NCI-H1417 treated with DMSO at 0.1 percent for 48 hours (cell line): ENCODE measurements at regions not wholly inside any gene's neighbourhood (a gene's known extent, or its start where the extent isn't known, plus 50 kb on each side); places are given as distances from the start of the nearest gene placed in this dataset.

Experiments
- DNase-seq: peaks from one replicate; lab custom pipeline; 2025; lab: John Stamatoyannopoulos, UW

DNA sequence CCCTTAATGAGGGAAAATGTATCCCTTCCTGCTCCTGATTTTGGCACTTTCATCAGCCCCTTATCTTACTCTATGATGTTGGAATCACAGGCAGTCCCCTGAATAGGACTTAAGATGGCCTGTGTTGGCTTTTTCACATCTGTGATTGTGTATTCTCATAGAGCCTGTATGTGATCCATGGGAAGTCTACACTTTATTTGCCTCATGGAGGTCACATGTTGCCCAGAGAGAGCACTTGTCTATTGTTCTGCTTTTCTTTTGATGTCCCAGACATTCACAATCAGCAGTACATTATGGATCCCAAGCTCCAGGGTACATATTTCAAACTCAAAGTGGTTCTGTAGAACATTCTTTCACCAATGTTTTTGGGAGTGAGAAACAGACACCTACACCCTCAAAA lies 885.2 kb upstream of the ADGRL2 start:
- DNase-seq, result no peak

DNA sequence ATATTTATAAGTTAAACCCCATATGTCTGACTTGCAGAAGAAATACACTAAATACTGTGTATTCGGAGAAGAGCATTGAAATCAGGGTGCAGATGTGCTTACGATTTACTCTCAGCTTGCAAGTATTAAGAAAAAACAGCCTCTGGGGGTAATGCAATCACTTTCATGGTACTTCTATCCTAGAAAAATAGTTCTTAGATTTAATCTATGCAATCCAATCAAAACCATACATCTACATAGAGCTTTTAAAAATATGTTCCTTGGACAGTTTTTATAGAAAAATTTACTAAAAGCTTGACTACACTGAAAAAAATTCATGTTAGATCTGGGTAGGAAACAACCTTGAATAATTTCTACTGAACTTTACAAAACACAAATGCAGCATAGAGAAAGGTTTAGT lies 890.3 kb upstream of the ADGRL2 start:
- DNase-seq, result no peak

DNA sequence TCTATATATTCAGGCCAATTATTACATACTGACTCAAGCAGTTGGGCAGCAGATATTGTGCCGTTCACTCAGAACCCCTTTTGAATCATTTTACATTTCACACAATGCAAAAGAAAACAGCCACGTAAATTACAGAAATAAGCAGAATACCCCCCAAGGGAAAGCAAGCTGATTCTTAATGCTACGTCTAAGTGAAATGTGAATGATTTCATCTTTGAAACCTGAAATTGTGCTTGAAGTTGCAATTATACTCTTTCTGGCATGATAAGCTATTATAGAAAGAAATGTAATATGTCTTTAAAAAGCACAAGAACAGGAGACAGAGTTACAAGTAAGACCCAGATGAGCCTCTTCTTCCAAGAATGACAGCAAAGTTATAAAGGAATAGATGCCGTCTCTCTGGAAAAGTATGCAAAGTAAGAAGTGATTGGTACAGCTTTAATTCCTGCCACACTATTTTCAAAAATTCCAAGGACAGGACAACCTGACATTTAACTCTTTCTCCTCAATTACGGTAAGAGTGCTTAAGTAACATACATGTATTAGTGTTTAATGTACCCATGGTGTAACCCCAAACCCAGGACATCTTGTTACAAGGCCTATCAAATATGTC lies 891.5 kb upstream of the ADGRL2 start:
- no peak for DNase-seq

DNA sequence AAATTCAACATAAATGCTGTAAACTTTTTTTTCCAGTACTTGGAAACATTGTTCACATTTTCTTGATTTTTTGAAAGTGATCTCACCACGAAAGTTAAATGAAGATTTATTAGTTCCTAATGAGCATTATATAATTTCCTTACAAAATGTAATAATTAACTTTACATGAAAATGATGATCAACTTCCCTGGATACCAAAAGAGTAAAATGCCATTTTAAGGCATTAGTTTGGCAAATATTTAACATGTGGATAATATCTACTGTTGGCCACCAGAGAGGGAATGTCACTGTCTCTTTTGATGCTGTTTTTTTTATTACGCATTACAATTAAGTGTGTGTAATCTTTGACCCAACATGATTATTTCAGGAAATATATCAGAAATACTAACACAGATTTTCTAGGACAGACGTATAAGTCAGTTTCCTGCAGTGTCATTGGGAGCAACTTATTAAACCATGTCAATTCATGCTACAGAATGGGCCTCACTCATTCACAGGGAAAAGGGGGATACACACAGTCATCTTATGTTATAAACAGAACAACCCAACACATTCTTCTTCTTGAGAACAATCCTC lies 903.9 kb upstream of the ADGRL2 start:
- no peak for DNase-seq

DNA sequence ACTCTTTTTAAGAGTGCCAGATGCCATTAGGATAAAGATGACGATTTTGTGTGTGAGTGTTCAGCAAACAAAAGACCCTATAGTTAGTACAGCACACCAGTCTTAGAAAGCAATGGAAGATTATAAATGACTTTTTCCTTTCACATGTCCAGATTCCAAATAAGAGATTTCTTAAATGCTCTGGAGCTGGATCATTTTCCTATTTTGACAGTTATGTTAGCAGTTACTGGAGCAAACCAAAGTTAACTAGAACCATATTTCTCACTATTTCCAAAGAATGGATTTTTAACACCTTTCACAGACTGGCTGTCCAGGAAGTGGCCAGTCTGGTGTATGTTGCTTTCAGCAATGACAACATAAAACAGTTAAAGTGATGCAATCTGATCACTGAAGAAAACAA lies 905.8 kb upstream of the ADGRL2 start:
- no peak for DNase-seq

DNA sequence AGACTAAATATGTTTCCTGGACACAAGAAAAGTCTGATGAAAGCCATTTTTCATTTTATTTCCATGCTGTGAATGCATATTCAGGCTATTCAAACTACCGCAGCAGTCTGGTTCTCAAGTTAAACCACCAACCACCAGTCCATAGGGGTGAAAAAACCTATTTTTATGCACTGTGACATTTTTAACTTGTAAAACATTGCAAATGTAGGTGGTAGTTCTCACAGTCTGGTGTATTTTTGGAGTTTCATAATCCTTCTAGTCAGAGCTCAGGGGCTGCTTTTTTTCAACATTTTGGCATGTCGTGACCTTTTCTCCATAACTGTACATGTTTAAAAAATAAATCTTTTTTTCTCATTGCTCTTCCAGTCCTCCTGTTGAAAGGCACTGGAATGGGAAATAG lies 907.6 kb upstream of the ADGRL2 start:
- no peak for DNase-seq

DNA sequence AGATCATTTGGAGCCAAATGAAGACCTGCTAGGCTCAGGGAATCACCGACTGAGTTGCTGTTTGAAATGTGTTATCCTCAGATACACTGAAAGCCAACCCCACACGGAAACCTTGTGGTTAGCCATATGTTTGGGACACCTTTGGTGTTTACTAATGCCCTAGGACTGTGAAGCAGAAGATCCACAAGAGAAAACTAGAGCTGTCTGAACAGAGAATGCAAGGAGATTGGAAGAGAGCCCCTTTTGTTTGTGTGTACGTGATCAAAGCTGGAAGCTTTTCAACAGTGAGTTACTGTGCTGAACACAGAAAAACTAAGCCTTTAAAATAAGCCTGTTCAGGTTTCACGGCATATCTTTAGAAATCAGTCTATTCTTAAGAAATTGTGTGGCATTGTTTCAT lies 908.2 kb upstream of the ADGRL2 start:
- DNase-seq, result no peak

DNA sequence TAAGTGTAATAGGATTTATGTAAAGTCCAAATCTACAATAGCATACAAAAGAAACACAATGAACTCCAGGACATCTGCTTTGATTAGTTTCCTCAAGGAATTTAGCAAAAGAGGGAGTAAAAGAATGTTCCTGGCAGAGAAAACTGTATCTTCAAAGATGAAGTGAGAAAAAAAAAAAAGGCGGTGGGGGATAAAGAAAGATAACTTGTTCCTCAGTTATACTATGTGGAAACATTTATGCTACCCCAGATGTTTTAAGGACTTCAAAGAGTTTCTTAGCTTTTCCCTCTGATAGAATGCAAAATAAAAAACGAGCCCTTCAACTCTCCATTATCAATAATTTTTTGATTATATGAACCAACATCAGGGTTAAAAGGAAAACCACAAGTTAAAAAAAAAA lies 908.9 kb upstream of the ADGRL2 start:
- no peak for DNase-seq

DNA sequence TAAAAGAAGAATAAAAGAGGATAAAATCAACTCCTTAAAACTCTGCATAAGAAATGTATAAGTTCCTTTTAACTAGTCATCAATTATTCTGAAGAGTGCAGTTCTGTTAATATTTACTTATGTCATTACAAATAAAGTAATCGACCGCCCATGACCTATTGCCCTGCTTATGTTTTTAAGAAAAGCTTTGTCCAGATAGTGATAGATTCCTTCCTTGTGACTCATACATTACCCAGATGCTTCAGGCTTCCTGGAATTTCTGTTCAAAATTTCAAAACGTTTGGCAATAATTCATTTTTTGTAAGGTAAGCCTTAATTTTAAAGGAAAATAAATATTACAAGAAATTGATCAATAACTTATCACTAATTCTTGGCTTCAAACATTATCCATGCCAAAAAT lies 918.2 kb upstream of the ADGRL2 start:
- no peak for DNase-seq

DNA sequence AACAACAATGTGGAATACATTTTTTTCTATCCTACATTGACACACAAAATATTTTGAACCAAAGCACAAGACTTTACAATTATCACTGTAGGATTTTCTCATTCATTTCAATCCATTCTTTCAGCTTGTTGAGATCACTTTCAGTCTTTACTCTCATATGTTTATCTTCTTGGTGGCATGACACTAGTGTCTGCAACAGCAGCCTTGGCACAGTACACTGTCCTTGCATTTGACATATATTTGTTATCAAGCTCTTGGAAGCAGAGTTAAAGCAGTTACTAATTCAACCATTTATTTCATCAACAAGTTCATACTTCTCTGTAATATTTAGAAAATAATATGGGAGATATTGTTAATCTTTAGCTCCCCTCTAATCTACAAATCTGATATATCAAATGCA lies 922.4 kb upstream of the ADGRL2 start:
- DNase-seq, result no peak

DNA sequence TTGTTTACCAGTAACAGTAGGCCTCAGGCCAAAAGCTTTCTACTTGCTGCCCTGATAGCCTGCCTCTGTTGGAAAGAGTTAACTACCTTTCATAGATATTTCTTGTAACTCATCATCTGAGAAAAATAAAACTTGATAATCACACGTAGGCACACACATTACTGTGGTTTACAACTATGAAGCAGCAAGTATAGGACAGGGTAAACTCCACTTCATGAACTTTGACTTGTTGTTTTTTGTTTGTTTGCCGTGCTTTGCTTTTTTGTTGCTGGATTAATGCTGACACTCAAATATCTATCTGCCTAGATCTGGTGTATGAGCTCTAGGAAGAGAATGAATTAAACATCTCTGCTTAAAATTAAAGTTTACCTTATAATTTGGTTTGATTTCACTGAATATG lies 924.7 kb upstream of the ADGRL2 start:
- no peak for DNase-seq

DNA sequence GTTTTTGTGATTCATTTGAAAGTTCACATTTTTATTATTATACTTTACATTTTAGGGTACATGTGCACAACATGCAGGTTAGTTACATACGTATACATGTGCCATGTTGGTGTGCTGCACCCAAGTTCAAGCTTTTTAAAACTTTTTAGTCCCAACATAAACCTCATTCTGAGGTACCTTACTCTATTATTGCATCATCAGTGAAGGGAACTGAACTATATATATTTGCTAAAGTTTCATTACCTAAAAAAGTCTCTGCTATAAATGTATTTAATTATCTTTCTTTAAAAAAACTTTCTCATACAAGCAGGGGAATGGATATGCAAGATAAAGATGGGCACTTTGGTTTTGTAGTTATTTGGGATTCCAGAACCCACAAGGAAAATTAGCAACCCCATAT lies 931.4 kb upstream of the ADGRL2 start:
- no peak for DNase-seq

DNA sequence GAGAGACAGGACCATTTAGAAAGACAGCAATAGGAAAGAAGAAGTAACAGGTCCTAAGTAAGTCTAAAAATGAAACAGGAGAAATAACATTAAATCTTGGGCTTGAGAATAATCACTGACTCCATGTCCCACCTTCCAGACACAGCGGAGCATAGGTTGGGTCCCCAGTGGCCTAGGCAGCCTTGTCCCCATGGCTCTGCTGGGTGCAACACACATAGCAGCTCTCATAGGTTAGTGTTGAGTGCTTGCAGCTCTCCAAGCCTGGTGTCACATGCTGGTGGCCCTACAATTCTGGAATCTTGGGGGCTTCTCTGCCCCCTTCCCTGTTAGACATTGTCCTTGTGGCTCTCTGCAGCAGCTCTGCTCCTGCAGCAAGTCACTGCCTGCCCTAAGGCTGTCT lies 952.8 kb upstream of the ADGRL2 start:
- no peak for DNase-seq

DNA sequence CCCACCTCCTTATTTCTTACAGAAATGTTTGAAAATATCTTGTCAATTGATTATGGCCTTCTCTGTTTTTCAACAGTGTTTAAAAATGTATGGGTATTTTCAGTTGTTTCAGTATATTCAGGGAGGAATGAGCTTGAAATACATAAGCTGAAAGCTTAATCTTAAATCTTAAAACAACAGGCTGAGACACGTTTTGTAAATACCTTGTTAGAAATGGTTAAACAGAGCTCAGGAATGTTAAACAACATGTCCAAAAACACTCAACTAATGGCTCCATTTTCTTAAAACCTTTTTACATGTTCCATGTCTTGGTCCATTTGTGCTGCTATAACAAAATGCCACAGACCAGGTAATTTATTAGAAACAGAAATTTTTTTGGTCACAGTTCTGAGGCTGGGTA lies 953.8 kb upstream of the ADGRL2 start:
- DNase-seq, result no peak

DNA sequence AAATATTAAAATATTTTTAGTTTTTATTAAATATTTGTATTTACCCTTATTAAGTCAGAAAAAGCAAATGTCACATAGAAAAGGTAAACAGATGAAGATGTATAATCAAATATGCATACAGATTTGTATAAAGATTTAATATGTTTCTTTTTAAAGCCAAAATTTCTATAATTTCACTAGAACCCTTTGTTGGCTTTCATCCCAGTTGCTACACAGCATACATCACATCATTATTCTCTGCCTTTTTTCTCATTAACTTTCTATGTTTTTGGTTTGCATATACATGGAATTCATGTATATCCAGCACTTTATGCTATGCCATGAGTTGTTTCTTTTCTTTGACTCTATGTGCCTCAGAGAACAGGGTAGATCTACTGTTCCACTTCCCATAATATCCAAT lies 957.9 kb upstream of the ADGRL2 start:
- DNase-seq, result no peak

DNA sequence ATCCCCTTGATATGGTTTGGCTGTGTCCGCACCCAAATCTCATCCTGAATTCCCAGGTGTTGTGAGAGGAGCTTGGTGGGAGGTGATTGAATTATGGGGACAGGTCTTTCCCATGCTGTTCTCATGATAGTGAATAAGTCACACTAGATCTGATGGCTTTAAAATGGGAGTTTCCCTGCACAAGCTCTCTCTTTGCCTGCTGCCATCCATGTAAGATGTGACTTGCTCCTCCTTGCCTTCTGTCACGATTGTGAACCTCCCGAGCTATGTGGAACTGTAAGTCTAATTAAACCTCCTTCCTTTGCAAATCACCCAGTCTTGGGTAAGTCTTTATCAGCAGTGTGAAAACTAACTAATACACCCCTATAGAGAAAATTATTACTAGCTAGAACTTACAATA lies 959.5 kb upstream of the ADGRL2 start:
- DNase-seq, result no peak

DNA sequence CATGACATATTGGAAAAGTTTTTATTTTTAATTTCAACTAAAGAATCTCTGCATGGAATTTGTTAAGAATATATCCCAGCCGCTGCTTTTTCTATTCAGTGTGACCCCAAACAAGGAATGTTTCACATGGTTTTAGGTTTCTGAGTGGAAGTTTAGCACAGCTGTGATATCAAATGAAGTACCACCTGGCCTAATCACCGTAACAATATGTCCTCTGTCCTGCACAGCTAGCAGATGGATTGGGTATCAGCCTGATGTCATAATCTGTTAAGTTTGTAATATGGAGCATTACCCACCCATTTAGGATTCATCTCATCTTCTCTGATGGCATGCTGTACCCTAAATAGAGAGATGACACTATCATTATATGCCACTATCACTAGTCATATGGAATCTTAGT lies 963.7 kb upstream of the ADGRL2 start:
- no peak for DNase-seq

DNA sequence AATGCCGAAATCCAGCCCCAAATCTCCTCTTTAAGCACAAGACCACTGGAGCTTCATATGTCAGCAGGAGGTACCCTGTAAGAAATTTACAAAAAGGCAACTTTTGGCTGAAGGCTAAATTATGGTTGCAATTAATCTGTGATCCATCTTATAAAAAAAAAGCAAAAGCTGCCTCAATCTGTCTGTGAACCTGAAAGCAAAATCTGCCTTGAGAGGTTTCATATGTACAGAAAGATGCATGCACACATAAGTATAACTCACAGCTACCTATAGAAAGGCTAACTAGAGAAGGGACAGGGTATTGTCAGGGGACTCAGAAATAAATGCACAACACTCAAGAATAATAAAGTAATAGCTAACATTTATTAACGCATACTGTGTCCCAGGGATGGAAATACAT lies 964.2 kb upstream of the ADGRL2 start:
- DNase-seq, result no peak

DNA sequence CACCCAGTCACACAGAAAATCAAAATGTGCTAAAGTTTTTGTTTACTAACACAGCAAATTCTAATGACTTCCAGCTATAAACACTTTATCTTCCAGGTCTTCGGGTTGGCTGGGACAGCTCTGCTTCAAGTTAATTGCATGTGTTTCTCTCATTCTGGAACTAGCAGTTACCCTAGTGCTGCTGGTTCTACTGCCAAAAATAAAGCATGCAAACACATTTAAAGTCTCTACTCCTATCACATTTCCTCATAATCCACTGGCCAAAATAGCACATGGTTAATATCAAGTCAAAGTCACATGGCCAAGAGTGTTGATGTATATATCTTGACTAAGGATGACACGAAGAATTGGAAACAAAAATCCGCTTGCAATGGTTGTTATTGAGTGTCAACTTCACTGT lies 973.1 kb upstream of the ADGRL2 start:
- DNase-seq, result no peak

DNA sequence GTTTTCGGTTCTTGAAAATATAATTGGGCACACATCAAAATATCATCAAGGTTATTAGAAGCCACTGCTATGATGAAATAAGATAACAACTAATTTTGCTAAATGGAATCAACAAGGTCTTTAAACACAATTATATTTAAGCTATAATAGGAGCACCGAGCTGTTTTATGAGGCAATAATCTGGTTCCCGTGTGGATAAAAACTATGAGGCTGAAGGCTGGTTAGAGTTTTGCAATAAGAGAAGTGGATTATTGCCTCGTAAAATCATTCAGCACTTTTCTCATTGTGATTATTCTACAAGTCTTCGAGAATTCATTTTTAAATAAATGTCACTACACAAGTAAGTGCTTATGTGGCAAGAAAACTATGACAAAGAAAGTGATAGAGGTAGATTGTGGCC lies 975.7 kb upstream of the ADGRL2 start:
- no peak for DNase-seq

DNA sequence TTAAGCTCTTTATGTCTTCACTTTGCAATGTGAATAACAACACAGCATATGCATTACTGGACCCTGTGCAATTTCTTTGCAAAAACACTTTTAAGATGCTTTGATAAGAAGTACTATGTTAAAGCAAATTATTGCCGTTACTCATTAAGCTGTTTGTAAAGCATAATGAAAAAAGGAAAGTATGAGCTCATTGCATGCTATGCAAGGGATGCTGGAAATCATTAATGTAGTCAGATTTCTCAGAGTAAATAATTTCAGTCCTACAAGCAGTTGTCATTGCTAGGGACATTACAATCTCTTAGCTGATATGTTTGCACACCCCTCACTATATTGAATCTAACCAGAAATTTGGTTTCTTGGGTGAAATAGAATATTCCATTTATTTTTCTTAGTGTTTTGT lies 982.5 kb upstream of the ADGRL2 start:
- no peak for DNase-seq

DNA sequence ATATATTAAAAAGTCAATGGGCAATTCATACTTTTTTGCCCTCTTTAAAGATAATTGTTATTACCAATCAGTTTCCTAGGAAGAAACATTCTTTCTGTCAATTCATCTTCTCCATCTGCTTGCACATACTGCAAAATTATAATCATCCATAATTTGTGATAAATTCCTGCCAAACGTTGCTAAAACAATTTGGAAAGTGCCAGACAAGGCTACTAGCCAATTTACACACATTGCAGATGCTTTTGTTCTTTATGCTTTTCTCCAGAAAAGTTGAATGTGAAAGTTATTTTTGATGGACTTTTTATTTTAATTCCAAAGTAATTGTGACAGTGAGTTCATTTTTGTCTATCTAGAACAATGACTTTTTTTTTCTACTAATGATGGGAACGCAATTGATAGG lies 992.8 kb upstream of the ADGRL2 start:
- DNase-seq, result no peak

DNA sequence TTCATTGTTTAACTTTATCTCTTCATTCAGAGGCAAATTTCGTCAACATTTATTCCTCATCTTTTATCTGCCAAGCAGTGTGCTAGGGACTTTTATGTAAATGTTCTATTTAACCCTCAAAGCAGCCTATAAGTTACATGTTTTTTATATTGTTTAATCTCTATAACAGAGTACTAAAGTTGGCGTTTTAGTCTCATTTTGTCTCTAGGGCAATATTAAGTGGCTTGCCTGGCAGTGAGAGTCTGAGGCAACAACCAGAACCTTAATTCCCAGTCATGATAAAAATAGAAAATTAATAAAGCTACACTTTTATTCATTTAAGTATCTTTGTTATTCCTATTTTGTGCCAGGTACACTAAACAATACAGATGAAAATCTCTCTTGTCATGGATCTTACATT lies 994.3 kb upstream of the ADGRL2 start:
- DNase-seq, result no peak

DNA sequence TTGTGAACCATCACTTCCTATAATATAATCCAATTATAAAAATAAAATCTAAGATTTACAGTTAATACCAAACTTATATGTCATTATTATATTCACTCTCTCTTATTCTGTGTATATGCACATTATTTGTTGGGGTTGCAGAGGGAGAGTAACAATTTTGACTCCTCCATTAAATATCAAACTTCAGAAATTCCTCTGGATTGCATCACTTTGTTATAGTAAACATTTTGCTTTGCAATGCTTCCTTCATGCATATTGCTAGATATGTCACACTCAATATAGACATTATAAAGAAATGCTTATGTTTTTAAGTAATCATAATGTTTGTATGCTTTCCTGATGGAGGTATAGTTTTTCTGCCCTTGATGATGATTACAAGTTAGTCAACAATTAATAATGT lies 999.0 kb upstream of the ADGRL2 start:
- DNase-seq, result no peak

DNA sequence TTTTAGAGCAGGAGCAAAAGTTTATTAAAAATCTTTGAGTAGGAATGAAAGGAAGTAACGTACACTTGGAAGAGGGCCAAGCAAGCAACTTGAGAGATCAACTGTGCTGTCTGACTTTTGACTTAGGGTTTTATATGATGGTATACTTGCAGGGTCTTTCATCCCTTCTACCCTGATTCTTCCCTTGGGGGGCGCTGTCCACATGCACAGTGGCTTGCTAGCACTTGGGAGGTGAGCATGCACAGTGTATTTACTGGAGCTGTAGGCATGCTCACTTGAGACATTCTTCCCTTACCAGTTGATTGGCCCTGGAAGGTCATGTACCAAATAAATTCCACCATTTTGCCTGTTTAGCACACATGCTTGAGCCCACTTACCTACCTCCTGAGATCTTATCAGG lies 1001.3 kb upstream of the ADGRL2 start:
- DNase-seq, result no peak
